ENCODE measurements at regions not wholly inside any gene's neighbourhood (a gene's known extent, or its start where the extent isn't known, plus 50 kb on each side); places are given as distances from the start of the nearest gene placed in this dataset.

DNA sequence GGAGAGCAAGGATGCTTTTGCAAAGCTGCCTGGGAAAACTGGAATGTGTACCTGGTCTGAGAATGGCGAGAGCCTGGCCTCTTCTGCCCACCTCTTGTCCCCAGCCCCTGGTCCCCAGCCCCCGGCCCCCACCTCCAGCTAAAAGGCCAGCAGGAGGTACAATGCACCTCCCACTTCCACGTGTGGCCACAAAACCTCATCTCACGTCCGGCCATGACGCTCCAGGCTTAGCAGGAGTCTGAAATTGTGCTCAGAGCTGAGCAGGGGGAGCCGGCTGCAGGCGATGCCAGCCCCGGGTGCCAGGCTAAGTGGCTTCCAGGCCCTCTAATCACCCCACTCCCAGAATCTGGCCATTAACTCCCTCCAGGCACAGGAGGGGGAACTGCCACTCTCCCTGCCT is 83.1 kb upstream of the PRR20G start:
- DNase-seq: no peak

GRCh38 chr3:127369356-127369935 is 81.6 kb upstream of the PRR20G start:
- no peak for DNase-seq

DNA sequence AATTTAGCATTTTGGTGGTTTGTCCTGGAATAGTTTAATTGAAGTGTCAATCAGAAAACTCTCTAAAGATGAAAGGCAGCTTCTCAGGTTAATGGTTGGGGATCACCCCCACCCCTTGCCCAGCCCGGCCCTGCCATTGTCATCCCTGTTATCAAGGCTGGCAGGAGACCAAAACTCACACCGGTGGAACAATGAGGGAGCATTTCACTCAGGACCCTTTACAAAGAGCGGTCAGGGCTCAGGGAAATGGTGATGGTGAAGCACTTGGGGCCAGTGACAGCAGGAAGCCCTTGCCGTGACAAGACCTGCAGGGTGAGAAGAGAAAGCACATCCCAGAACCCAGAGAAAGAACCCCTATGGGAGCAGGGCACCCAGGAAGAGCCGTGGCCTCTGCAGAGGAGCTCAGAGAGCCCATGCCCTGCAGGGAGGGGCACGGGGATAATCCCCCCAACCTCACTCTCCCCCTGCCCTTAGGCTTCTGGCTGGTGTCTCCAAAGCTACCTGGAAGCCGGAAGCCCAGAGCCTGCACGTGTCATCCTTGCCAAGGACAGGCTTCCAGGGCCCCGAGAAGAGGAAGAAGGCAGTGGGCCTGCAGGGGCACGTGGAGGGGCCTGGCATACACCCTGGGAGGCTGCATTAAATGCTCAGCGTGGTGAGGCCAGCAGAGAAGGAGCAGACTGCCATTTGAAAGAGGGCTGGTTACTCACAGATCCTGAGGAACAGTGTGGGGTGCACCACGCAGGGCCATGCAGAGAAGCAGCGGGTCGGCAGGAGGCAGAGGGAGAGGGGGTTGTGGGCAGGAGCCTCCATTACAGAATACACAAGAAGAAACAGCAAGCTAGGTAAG is 80.6 kb upstream of the PRR20G start:
- DNase-seq: no peak

DNA sequence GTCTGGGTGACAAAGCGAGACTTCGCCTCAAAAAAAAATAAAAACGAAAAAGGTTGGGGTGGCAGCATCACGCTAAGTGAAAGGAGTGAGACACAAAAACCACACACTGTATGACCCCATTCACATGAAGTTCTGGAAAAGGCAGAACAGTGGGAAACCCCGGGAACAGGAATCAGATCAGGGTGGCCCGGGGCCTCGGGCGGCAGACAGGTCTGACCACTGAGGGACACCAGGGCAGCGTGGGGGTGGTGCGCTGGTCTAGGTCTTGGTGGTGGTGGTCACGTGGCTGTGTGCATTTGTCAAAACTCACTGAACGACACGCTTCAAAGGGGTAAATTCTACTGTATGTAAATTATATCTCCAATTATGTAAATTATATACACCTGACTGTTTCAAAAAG is 79.7 kb upstream of the PRR20G start:
- DNase-seq: no peak

- no peak for DNase-seq
These were observed 78.5 kb upstream of the PRR20G start for GRCh38 chr3:127366383-127366782.

DNA sequence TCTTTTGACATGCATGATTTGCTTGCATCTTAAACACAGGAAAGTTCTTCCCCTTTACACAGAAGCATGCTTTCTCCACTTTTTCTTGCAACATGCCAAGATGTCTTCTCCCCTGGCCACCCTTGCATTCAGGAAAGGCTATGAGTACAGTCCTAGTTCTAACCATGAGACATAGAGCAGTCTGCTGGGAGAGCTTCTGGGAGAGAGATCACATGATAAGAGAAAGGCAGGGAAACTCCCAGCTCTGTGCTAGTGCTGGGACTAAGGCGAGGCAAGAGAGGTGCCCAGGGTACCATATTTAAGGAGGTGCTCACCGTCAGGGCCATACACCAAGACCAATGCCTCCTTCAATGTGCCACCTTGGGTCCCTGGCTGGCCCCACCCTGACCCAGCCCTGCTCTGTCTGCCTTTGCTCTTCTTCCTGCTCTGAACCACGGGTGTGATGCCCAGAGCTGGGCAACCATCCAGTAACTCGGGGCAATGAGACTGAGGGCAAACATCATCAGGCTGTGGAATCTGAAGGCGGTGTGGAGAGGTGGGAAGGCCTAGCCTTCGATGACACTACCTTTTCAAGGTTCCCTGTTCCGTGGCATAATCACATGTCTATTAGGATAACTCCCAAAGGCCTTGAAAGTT is 77.4 kb upstream of the PRR20G start:
- no peak for DNase-seq

DNA sequence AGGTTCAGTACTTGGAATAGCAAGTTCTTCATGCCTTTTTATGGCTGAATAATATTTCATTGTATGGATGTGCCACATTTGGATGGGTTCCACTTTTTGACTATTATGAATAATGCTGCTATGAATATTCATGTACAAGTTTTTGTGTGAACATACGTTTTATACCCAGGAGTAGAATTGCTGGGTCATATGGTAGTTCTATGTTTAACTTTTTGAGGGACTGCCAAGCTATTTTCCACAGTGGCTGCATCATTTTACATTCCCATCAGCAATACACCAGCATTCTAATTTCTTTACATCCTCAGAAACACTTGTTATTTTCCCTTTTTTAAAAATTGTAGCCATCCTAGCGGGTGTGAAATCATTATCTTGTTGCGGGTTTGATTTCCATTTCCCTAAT is 76.0 kb upstream of the PRR20G start:
- no peak for DNase-seq

DNA sequence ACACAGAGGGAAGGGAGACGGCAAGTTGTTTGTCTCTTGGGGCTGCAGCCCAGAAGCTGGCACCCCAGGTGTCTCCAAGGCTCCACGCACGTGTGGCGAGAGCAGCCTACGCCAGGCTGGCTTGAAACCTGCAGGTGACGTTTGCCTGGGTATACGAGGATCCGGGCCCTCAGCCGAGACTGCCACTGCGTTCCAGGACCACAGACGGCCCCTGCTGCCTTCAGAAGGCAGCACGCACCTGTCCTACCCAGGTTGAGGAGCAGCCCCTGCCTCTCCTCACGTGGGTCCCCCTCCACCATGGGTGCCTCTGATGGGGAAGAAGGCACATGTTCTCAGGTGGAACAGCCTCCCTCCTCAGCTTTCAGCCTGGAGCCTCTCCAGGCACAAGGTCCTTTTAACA is 75.3 kb upstream of the PRR20G start:
- DNase-seq: no peak

GRCh38 chr3:127360647-127361046 is 72.8 kb upstream of the PRR20G start:
- no peak for DNase-seq

DNA sequence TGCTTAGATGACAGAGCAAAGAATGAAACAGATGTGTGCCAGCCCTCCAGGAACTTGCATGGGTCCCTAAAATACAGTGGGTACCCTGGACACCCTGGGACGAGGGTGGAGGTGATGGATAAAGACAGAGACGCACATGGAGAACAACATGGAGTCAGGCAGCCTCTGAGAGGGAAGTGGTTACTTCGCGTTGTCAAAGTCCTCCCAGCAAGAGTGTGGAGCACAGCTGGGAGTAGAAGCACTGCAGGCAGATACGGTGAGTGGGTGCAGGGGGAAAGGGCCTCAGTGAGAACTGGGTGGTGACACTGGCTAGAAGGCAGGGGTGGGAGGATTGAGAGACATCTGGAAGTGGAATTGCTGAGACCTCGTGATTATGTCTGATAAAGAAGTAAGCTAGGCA is 70.8 kb upstream of the PRR20G start:
- DNase-seq: no peak

- DNase-seq: no peak
These were observed 68.5 kb upstream of the PRR20G start for GRCh38 chr3:127356381-127356780.

DNA sequence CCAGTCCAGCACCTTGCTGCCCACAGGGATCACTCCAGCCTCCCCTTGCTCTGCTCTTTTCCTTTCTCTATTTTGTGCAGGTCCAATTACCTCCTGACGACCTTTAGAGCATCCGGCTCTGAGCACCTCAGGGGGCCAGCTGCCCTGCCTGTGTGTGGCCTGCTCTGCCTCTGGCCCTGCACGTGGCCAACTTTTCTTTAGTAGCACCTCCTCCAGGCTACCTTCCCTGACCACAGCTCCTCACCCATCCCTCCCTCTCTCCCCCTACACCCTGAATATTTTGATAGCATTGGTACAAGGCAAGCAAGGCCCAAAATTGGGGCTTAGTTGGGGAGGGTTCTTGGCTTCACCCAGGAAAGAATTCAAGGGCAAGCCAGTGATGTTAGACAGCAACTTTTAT is 66.9 kb upstream of the PRR20G start:
- no peak for DNase-seq

DNA sequence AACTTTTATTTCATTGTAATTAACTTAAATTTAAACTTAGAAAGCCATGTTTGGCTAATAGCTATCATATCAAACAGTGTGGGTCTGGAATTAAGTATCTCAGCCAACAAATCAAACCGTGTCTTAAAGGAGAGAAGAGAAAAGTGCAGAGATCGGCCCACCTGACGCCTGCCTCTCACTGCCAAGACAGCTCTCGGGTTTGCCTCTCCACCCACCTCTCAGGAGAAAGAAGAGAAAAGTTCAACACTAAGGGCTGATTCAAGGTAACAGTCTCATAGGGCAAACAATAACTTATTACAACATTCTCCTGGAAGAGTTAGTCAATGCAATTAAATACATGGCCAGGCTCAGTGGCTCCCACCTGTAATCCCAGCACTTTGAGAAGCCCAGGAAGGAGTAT is 64.8 kb upstream of the PRR20G start:
- DNase-seq: no peak

DNA sequence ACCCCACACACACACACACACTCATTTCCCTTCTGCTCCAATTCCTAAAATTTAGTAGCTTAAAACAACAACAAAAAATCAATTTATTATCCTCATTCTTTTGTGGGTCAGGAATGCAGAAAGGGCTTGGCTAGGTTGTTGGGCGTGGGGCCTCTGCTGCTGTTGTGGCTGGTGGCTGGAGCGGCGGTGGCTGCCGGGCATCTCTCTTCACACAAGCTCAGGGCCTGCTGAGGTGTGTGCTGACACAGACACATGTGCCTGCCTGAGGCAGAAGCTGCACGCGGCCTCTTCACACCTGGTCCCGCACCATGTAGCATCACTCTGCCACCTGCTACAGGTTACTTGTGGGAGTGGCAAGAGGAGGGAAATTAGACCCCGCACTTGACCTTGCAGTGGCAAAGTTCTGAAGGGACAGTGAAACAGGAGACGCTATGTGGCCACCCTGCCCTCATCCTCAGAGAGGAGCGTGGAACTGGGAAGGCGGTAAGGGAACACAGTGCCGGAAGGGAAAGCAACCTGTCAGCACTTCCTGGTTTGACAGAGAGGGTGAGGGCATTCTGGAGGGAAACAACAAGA is 64.0 kb upstream of the PRR20G start:
- no peak for DNase-seq

DNA sequence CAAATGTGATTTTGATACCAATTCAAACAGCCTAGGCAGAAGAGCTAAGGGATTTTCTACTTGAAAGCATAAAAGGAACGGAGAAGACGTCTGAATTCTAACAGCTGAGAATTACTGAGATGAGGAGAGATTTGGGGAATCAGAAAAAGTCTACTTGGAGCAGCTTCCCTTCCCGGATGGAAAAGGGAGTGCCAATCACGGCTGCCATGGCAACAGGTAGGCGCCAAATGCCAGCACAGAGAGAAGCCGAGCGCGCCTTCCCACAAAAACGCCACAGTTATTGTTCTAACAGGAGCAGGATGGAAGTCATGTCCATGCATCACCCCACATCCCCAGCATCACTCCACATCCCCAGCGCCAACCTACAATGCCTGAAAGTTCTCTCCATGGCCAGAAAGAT is 63.5 kb upstream of the PRR20G start:
- DNase-seq: no peak

DNA sequence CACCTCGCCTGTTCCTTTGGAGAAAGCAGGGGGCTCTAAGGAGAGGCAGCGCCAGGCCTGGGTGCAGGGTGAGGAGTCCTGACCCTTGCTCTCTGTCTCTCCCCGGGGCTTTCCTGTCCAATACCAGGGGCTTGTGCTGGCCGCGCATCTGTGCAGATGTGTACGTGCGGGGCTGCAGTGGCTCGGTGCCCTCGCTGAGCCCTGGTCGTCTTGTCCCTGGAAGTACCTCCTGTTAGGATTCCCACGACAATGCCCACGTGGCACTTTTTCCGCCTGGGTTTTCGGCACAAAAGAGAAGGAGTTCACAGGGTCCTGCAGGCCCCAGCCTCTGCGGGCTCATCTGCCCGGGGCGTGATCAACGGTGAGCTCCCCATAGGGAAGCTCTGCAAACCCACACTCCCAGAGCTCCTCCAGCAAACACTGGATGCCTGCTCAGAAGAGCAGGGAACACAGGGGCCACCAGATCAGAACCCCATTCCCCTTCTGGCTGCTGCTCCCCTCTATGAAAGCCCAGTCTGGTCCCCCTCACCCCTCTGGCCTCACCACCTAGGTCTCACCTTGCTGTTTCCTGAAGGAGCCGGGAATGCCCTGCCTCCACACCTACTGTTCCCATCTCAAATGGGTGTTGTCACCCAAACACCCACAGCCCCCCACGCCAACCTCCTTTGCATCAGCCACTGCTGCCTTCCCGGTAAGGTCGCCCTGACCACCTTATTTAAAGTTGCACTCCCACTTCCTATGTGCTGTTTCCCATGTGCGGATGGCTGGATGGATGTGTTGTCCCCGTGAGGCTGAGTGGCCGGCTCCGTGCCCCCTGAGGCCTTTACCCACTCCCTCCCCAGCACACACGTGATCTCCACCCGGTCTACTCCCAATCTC is 62.6 kb upstream of the PRR20G start:
- DNase-seq: no peak

GRCh38 chr3:127349501-127350171 is 61.8 kb upstream of the PRR20G start:
- DNase-seq: no peak

GRCh38 chr3:127342735-127343134 is 54.9 kb upstream of the PRR20G start:
- no peak for DNase-seq

GRCh38 chr3:127339928-127340861 is 52.3 kb upstream of the PRR20G start:
- DNase-seq: no peak

GRCh38 chr3:127339016-127339415 is 51.2 kb upstream of the PRR20G start:
- DNase-seq: no peak

- DNase-seq: no peak
These were observed 50.2 kb upstream of the PRR20G start for GRCh38 chr3:127337911-127338531.
